A172 (cell line): ENCODE measurements at regions not wholly inside any gene's neighbourhood (a gene's known extent, or its start where the extent isn't known, plus 50 kb on each side); places are given as distances from the start of the nearest gene placed in this dataset.
A peak's percentile ranks its signal among the peaks of the same experiment; 100 is the strongest.
"Not testable (repeated sequence)": the region's sequence is repeated elsewhere in the genome, so short reads cannot be mapped to it uniquely, and the experiment has no call there.

ENCODE experiments used
- DNase-seq: peaks from one replicate; pipeline ENCODE4 v3.0.0-alpha.2; 2015; ENCODE audit warnings: low spot score

GRCh38 chr14:38405851-38406635 is 150.2 kb upstream of the CLEC14A start:
- DNase-seq: peak; percentile 50

- no peak for DNase-seq
These were observed 148.7 kb upstream of the CLEC14A start for GRCh38 chr14:38404616-38405015.

- DNase-seq: peak; percentile 60
These were observed 148.2 kb upstream of the CLEC14A start for GRCh38 chr14:38404100-38404541.

- no peak for DNase-seq
These were observed 144.9 kb upstream of the CLEC14A start for GRCh38 chr14:38400751-38401150.

- DNase-seq: no peak
These were observed 143.8 kb upstream of the CLEC14A start for GRCh38 chr14:38399652-38400051.

- DNase-seq: no peak
These were observed 138.9 kb upstream of the CLEC14A start for GRCh38 chr14:38394767-38395166.

GRCh38 chr14:38394064-38394463 is 138.2 kb upstream of the CLEC14A start:
- no peak for DNase-seq

GRCh38 chr14:38391334-38391733 is 135.4 kb upstream of the CLEC14A start:
- peak; percentile 51 for DNase-seq

GRCh38 chr14:38389681-38390080 is 133.8 kb upstream of the CLEC14A start:
- no peak for DNase-seq

- no peak for DNase-seq
These were observed 131.9 kb upstream of the CLEC14A start for GRCh38 chr14:38387821-38388220.

GRCh38 chr14:38385836-38386235 is 129.9 kb upstream of the CLEC14A start:
- no peak for DNase-seq

GRCh38 chr14:38385343-38385742 is 129.4 kb upstream of the CLEC14A start:
- no peak for DNase-seq

- DNase-seq: no peak
These were observed 128.8 kb upstream of the CLEC14A start for GRCh38 chr14:38384741-38385140.

- DNase-seq: no peak
These were observed 112.0 kb upstream of the CLEC14A start for GRCh38 chr14:38367922-38368321.

- DNase-seq: peak; percentile 31
These were observed 110.5 kb upstream of the CLEC14A start for GRCh38 chr14:38366374-38366773.

GRCh38 chr14:38363217-38363616 is 107.3 kb upstream of the CLEC14A start:
- DNase-seq: no peak

- peak; percentile 43 for DNase-seq
These were observed 101.7 kb upstream of the CLEC14A start for GRCh38 chr14:38357557-38357956.

GRCh38 chr14:38355473-38355872 is 99.6 kb upstream of the CLEC14A start:
- DNase-seq: not testable (repeated sequence)

- no peak for DNase-seq
These were observed 94.2 kb upstream of the CLEC14A start for GRCh38 chr14:38350102-38350501.

- peak; percentile 59 for DNase-seq
These were observed 86.9 kb upstream of the CLEC14A start for GRCh38 chr14:38342803-38343202.

GRCh38 chr14:38339696-38340095 is 83.8 kb upstream of the CLEC14A start:
- DNase-seq: peak; percentile 1

GRCh38 chr14:38336298-38336697 is 80.4 kb upstream of the CLEC14A start:
- no peak for DNase-seq

GRCh38 chr14:38330275-38330674 is 74.4 kb upstream of the CLEC14A start:
- no peak for DNase-seq

GRCh38 chr14:38329246-38329645 is 73.4 kb upstream of the CLEC14A start:
- DNase-seq: no peak
